GM19372 (cell line): ENCODE measurements at regions not wholly inside any gene's neighbourhood (a gene's known extent, or its start where the extent isn't known, plus 50 kb on each side); places are given as distances from the start of the nearest gene placed in this dataset.
"Not testable (repeated sequence)": the region's sequence is repeated elsewhere in the genome, so short reads cannot be mapped to it uniquely, and the experiment has no call there.

Source experiments
- ATAC-seq: cut with Tn5 transposase; IDR thresholded peaks from one replicate; pipeline ENCODE4 v1.9.1; 2021; ENCODE audit warnings: mild to moderate bottlenecking, low read depth, moderate library complexity; ENCODE audit not compliant: unreplicated experiment

GRCh38 chr18:10161315-10161714 is 247.5 kb downstream of the VAPA start:
- ATAC-seq = no peak

- no peak for ATAC-seq
Measured at GRCh38 chr18:10162340-10162739, 248.5 kb downstream of the VAPA start.

- no peak for ATAC-seq
Measured at GRCh38 chr18:10164271-10165071, 250.7 kb downstream of the VAPA start.

- no peak for ATAC-seq
Measured at GRCh38 chr18:10166164-10166807, 252.5 kb downstream of the VAPA start.

GRCh38 chr18:10167759-10168158 is 253.9 kb downstream of the VAPA start:
- no peak for ATAC-seq

GRCh38 chr18:10168477-10168876 is 254.7 kb downstream of the VAPA start:
- no peak for ATAC-seq

GRCh38 chr18:10169064-10169562 is 255.3 kb downstream of the VAPA start:
- ATAC-seq = no peak

- no peak for ATAC-seq
Measured at GRCh38 chr18:10169814-10170213, 256.0 kb downstream of the VAPA start.

- no peak for ATAC-seq
Measured at GRCh38 chr18:10170375-10170774, 256.6 kb downstream of the VAPA start.

GRCh38 chr18:10175333-10175732 is 261.5 kb downstream of the VAPA start:
- ATAC-seq = not testable (repeated sequence)

- not testable (repeated sequence) for ATAC-seq
Measured at GRCh38 chr18:10179326-10179725, 265.5 kb downstream of the VAPA start.

GRCh38 chr18:10182009-10182624 is 268.3 kb downstream of the VAPA start:
- no peak for ATAC-seq

- ATAC-seq = no peak
Measured at GRCh38 chr18:10184776-10185175, 269.7 kb upstream of the APCDD1 start.

GRCh38 chr18:10188971-10189810 is 265.2 kb upstream of the APCDD1 start:
- no peak for ATAC-seq

- no peak for ATAC-seq
Measured at GRCh38 chr18:10190564-10190963, 263.9 kb upstream of the APCDD1 start.

GRCh38 chr18:10193444-10193843 is 261.0 kb upstream of the APCDD1 start:
- ATAC-seq = no peak

- no peak for ATAC-seq
Measured at GRCh38 chr18:10194592-10194991, 259.8 kb upstream of the APCDD1 start.

GRCh38 chr18:10195529-10195928 is 258.9 kb upstream of the APCDD1 start:
- no peak for ATAC-seq

GRCh38 chr18:10197097-10197496 is 257.3 kb upstream of the APCDD1 start:
- no peak for ATAC-seq

GRCh38 chr18:10201226-10201625 is 253.2 kb upstream of the APCDD1 start:
- no peak for ATAC-seq

- ATAC-seq = no peak
Measured at GRCh38 chr18:10201659-10202058, 252.8 kb upstream of the APCDD1 start.
